HepG2 (cell line): ENCODE measurements at regions not wholly inside any gene's neighbourhood (a gene's known extent, or its start where the extent isn't known, plus 50 kb on each side); places are given as distances from the start of the nearest gene placed in this dataset.

Experiments used
- CEBPB ChIP-seq: IDR thresholded peaks from 2 replicates; pipeline ENCODE4 v1.6.1; 2011; ENCODE audit warnings: low read depth, low read length, improper control_type of control experiment, borderline replicate concordance
- CTCF ChIP-seq: sonication (generic); formaldehyde crosslinking; IDR thresholded peaks from 2 replicates; pipeline ENCODE4 v1.5.0; 2020; ENCODE audit warnings: mild to moderate bottlenecking, missing genetic modification reagents, moderate library complexity
- POLR2A ChIP-seq, 2 experiments: IDR thresholded peaks; 2 replicates each; pipeline ENCODE4 v1.6.1; 2011; ENCODE audit warnings: low read depth in 2 of 2, low read length in 2 of 2, mild to moderate bottlenecking in 1 of 2, moderate library complexity in 1 of 2; ENCODE audit not compliant: insufficient read depth in 1 of 2
- SMAD1 ChIP-seq: sonication (generic); formaldehyde crosslinking; IDR thresholded peaks from 2 replicates; pipeline ENCODE4 v1.4.0; 2020; ENCODE audit warnings: missing genetic modification reagents, low read depth, mild to moderate bottlenecking, borderline replicate concordance
- YY1 ChIP-seq: IDR thresholded peaks from 2 replicates; pipeline ENCODE4 v1.6.1; 2011; ENCODE audit warnings: low read length, low read depth, moderate library complexity, mild to moderate bottlenecking; ENCODE audit not compliant: insufficient read depth, insufficient replicate concordance
- ZBTB38 ChIP-seq: sonication (generic); formaldehyde crosslinking; IDR thresholded peaks from 2 replicates; pipeline ENCODE4 v1.5.1; 2020; ENCODE audit warnings: mild to moderate bottlenecking, missing genetic modification reagents
- ZFP36 ChIP-seq: fragments of 150-350 bp; IDR thresholded peaks from 2 replicates; pipeline ENCODE4 v1.6.1; 2018; ENCODE audit warnings: borderline replicate concordance, low read length, low read depth; ENCODE audit not compliant: partially characterized antibody
- ZNF274 ChIP-seq: sonication (generic); formaldehyde crosslinking; IDR thresholded peaks from 2 replicates; pipeline ENCODE4 v1.5.1; 2020; ENCODE audit warnings: mild to moderate bottlenecking, missing genetic modification reagents

GRCh38 chr10:2919016-2919415, 148.3 kb upstream of the PFKP start:
- no peak for TF ChIP-seq CEBPB
- no peak for TF ChIP-seq CTCF
- TF ChIP-seq ZFP36: no peak
- TF ChIP-seq POLR2A (IDR thresholded peaks at IDR 0.05; ENCODE audit: insufficient read depth in 1 of 2, low read depth in 2 of 2, low read length in 2 of 2): no peak
- TF ChIP-seq SMAD1 (CRISPR knock-in tag): no peak
- no peak for TF ChIP-seq ZNF274 (CRISPR knock-in tag)
- no peak for TF ChIP-seq YY1
- no peak for TF ChIP-seq ZBTB38
